NCI-H2107 (cell line): ENCODE measurements at regions not wholly inside any gene's neighbourhood (a gene's known extent, or its start where the extent isn't known, plus 50 kb on each side); places are given as distances from the start of the nearest gene placed in this dataset.

Experiments used
- DNase-seq: peaks from one replicate; lab custom pipeline; 2025; lab: John Stamatoyannopoulos, UW

- no peak for DNase-seq
Observed at GRCh38 chr1:191977874-191978506, 180.3 kb upstream of the RGS18 start.

GRCh38 chr1:191984856-191985255 is 173.4 kb upstream of the RGS18 start:
- DNase-seq = no peak

DNA sequence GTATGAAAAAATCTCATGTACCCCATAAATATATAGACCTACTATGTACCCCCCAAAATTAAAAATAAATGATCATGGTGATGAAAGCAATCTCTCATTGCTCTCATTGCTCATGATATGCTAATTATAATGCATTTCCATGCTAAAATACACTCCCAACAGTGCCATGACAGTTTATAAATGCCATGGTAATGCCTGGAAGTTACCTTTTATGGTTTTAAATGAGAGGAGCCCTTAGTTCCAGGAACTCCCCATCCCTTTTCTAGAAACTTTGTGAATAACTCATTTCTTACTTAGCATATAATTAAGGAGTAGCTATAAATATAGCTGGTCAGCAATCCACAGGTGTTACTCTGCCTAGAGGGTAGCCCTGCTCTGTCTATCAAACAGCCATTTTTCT is 166.1 kb upstream of the RGS18 start:
- DNase-seq = no peak

GRCh38 chr1:191993549-191993948 is 164.7 kb upstream of the RGS18 start:
- DNase-seq = no peak

GRCh38 chr1:192002063-192002462 is 156.2 kb upstream of the RGS18 start:
- DNase-seq = no peak

- no peak for DNase-seq
Observed at GRCh38 chr1:192003295-192004077, 154.8 kb upstream of the RGS18 start.

- DNase-seq = no peak
Observed at GRCh38 chr1:192005976-192006375, 152.3 kb upstream of the RGS18 start.

- no peak for DNase-seq
Observed at GRCh38 chr1:192008281-192008825, 149.9 kb upstream of the RGS18 start.

DNA sequence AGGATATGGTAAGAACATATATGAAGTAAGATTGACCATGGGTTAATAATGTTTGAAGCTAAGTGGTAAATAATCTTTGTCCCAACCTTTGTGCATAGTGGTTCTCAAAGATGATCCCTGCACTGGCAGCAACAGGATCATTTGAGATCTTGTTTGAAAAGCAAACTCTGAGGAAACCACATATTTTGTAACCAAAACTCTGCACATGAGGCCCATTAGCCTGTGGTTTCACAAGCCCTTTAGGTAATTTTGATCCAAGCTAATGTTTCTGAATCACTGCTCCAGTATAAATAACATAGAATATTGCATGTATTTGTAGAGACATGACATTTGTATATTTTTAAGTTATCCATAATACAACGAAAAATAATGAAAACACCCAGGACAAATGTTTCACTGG is 147.9 kb upstream of the RGS18 start:
- no peak for DNase-seq

DNA sequence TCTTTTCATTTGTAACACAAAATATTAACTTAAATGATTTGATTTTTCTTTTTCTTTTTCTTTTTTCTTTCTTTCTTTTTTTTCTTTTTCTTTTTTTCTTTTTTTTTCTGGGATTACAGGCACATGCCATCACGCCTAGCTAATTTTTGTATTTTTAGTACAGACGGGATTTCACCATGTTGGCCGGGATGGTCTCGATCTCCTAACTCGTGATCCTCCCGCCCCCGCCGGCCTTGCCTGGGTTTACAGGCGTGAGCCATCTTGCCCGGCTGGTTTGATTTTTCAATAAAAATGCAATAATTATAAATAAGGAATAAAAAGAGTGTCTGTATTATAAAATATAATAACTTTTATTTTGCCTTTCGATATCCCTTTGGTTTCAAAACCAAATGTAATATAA is 146.7 kb upstream of the RGS18 start:
- no peak for DNase-seq

- no peak for DNase-seq
Observed at GRCh38 chr1:192022827-192023226, 135.4 kb upstream of the RGS18 start.

- no peak for DNase-seq
Observed at GRCh38 chr1:192024881-192025280, 133.4 kb upstream of the RGS18 start.

DNA sequence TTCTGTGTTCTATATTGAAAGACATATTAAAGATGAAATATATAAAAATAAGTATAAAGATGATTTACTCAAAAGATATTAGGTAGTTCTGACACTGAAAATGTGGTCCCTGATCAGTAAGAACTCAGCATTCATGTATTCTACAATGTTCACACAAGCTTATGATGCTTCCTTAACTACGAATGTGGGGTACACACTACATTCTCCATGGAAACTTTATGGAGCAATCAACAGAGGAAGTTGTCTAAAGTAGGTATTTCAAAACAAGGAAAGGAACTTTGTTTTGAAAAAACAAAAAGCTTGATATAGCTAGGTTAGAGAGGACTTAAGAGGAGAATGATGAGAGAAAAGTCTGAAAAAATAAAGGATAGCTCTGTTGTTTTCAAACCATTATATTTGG is 119.7 kb upstream of the RGS18 start:
- no peak for DNase-seq

DNA sequence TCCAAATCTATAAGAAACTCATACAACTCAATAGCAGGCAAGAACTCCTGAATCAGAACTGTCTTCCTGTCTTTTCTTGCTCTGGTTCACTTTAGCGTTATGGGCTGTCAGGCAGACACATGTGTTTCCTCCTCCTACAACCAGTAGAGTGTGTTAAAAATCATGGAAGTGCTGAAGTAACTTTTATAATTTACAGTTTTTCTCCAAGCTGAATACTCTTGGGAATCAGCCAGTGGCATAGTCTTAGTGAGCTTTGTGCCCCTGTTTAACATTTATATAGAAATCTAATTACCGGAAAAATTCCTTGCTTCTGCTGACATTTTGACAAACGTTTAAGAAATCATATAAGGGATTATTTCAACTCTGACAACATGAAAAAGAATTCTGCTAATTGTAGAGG is 113.1 kb upstream of the RGS18 start:
- DNase-seq = no peak

GRCh38 chr1:192053531-192053971 is 104.7 kb upstream of the RGS18 start:
- DNase-seq = no peak

DNA sequence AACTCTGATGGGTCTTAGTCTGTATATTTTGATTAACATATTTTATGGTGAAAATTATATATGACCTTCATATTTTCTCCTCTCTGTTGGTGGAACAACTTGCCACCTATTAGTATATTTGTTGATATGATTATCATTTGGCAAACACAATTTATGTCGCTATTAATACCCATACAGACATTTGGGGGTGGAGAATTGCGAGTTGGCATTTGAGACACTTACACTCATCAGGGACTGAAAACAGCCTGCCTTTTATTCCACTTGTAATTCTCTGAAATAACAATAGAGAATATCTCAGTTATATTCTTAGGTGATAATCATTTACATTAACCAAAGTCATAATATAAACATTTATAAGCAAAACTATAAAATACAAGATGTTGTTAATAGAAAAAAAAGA is 100.5 kb upstream of the RGS18 start:
- DNase-seq = no peak

- no peak for DNase-seq
Observed at GRCh38 chr1:192059407-192059806, 98.9 kb upstream of the RGS18 start.

- no peak for DNase-seq
Observed at GRCh38 chr1:192061556-192061955, 96.7 kb upstream of the RGS18 start.

DNA sequence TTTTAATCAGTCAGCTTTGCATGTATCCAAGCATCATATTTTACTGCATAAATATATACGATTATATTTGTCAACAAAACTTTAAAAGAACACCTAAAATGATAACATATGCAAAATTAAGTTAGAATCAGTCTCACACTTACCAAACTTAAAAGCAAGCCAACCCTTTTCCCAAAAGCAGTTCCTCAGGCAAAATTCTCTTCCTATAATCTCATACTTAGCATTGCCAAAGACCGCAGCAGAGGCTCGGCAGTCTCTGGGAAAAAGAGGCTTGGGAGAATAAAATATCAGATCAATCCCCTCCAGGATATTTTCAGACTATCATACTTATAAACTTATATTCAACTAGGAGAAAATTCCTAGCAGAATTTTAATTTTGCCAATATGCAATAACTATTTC is 93.2 kb upstream of the RGS18 start:
- DNase-seq = no peak

- no peak for DNase-seq
Observed at GRCh38 chr1:192066202-192066601, 92.1 kb upstream of the RGS18 start.

GRCh38 chr1:192067360-192067759 is 90.9 kb upstream of the RGS18 start:
- no peak for DNase-seq

DNA sequence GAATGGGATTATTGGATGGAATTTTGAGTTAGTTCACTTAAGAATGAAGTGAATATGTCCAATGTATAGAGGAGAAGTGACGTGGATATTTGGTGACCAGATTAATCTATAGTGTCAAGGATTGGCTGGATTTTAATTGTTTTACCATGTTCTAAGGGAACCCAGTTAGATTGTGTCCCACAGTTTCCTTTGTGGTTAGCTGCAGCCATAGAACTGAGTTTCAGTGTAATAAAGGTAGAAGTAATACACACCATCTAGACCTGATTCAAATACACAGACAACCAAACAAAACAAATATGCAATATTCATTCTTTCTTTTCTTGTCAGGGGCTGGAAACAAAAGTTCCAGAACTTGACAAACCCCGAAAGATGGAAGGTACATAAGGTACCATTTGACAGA is 88.0 kb upstream of the RGS18 start:
- DNase-seq = no peak

DNA sequence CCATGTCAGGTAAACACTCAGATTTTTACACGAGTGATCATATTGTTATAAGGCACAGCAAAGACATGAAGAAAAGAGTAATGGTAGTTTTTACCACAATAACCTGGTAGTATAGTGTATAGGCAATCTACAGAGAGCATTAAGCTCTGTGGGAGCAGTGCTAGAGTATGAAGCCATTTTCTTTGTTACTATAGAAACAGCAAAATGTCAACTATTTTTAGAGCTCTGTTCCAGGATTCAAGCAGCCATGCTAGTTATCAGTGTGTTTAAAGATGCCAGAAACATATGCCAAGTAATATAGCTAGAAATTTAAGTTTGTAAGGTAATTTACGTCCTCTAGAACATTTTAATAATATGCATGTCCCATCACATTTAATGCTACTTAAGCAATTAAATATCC is 77.6 kb upstream of the RGS18 start:
- DNase-seq = no peak

- no peak for DNase-seq
Observed at GRCh38 chr1:192081359-192081758, 76.9 kb upstream of the RGS18 start.
